ENCODE measurements at regions not wholly inside any gene's neighbourhood (a gene's known extent, or its start where the extent isn't known, plus 50 kb on each side); places are given as distances from the start of the nearest gene placed in this dataset.

GRCh38 chr5:167998148-167998767, 293.2 kb upstream of the WWC1 start:
- 55 to 68% methylated on average over 6 of the region's 6 CpGs for WGBS, 2 donors
- H3K4me3 ChIP-seq = no peak overlapping the region
- ATAC-seq = no peak
- H3K9me3 ChIP-seq = no peaks in the 10 kb centered on the region
- H3K27ac ChIP-seq = no peak overlapping the region
- TF ChIP-seq CTCF (IDR thresholded peaks at IDR 0.05) = no peak
- no peak for TF ChIP-seq POLR2A (IDR thresholded peaks at IDR 0.05)
- no peaks in the 10 kb centered on the region for H3K4me1 ChIP-seq
- no peaks in the 10 kb centered on the region for H3K27me3 ChIP-seq
- no peaks in the 10 kb centered on the region for H3K36me3 ChIP-seq (replicated peaks in 1 of 2; ENCODE audit: insufficient read depth in 1 of 2, low read depth in 2 of 2)
- no peak for DNase-seq
- intact Hi-C loops (cut with DNase I) = no loop called here

- H3K36me3 ChIP-seq (replicated peaks in 1 of 2; ENCODE audit: insufficient read depth in 1 of 2, low read depth in 2 of 2) = no peaks in the 10 kb centered on the region
- DNase-seq (no peak), ATAC-seq (no peak)
- intact Hi-C loops (cut with DNase I) = no loop called here
- H3K27ac ChIP-seq = no peak overlapping the region
- no peak for TF ChIP-seq CTCF (IDR thresholded peaks at IDR 0.05)
- TF ChIP-seq POLR2A (IDR thresholded peaks at IDR 0.05) = no peak
- no peaks in the 10 kb centered on the region for H3K4me1 ChIP-seq
- H3K4me3 ChIP-seq = no peak overlapping the region
- 13 to 50% methylated on average over 2 of the region's 2 CpGs for WGBS, 2 donors
- H3K9me3 ChIP-seq = no peaks in the 10 kb centered on the region
- H3K27me3 ChIP-seq = no peaks in the 10 kb centered on the region
Measured at GRCh38 chr5:167999182-167999581, 292.3 kb upstream of the WWC1 start.

GRCh38 chr5:168001318-168001717, 290.1 kb upstream of the WWC1 start:
- DNase-seq (no peak), ATAC-seq (no peak)
- intact Hi-C loops (cut with DNase I) = no loop called here
- Histone ChIP-seq H3K9me3 (no peaks in the 10 kb centered on the region), H3K4me1 (no peaks in the 10 kb centered on the region), H3K36me3 (replicated peaks in 1 of 2; ENCODE audit: insufficient read depth in 1 of 2, low read depth in 2 of 2) (no peaks in the 10 kb centered on the region), H3K4me3 (no peak overlapping the region), H3K27ac (no peak overlapping the region), H3K27me3 (no peaks in the 10 kb centered on the region)
- WGBS, 2 donors = 65 to 67% methylated on average over 2 of the region's 2 CpGs
- TF ChIP-seq CTCF (IDR thresholded peaks at IDR 0.05) (no peak), POLR2A (IDR thresholded peaks at IDR 0.05) (no peak)

- Histone ChIP-seq H3K27me3 (no peaks in the 10 kb centered on the region), H3K9me3 (no peaks in the 10 kb centered on the region), H3K4me3 (no peak overlapping the region), H3K27ac (no peak overlapping the region), H3K36me3 (replicated peaks in 1 of 2; ENCODE audit: insufficient read depth in 1 of 2, low read depth in 2 of 2) (no peaks in the 10 kb centered on the region), H3K4me1 (no peaks in the 10 kb centered on the region)
- DNase-seq = no peak
- intact Hi-C loops (cut with DNase I) = no loop called here
- TF ChIP-seq CTCF (IDR thresholded peaks at IDR 0.05) (no peak), POLR2A (IDR thresholded peaks at IDR 0.05) (no peak)
- 69 to 76% methylated on average over 4 of the region's 4 CpGs for WGBS, 2 donors
- ATAC-seq = no peak
Measured at GRCh38 chr5:168002116-168002515, 289.3 kb upstream of the WWC1 start.

- Histone ChIP-seq H3K4me3 (no peak overlapping the region), H3K9me3 (no peaks in the 10 kb centered on the region), H3K27me3 (no peaks in the 10 kb centered on the region), H3K36me3 (replicated peaks in 1 of 2; ENCODE audit: insufficient read depth in 1 of 2, low read depth in 2 of 2) (no peaks in the 10 kb centered on the region), H3K4me1 (no peaks in the 10 kb centered on the region), H3K27ac (no peak overlapping the region)
- TF ChIP-seq POLR2A (IDR thresholded peaks at IDR 0.05) (no peak), CTCF (IDR thresholded peaks at IDR 0.05) (no peak)
- ATAC-seq = no peak
- WGBS, 2 donors = 64 to 68% methylated on average over 6 of the region's 6 CpGs
- intact Hi-C loops (cut with DNase I) = no loop called here
- no peak for DNase-seq
Measured at GRCh38 chr5:168005093-168005492, 286.4 kb upstream of the WWC1 start.
